ENCODE measurements at regions not wholly inside any gene's neighbourhood (a gene's known extent, or its start where the extent isn't known, plus 50 kb on each side); places are given as distances from the start of the nearest gene placed in this dataset.

- no peak for TF ChIP-seq FOSL2 (IDR thresholded peaks at IDR 0.05; ENCODE audit: borderline replicate concordance, low read depth)
- no peak for TF ChIP-seq POLR2AphosphoS5 (IDR thresholded peaks at IDR 0.05; ENCODE audit: low read depth, low read length)
- TF ChIP-seq GATA2 (CRISPR knock-in tag; IDR thresholded peaks at IDR 0.05) = no peak
- no peak for TF ChIP-seq TAF1 (IDR thresholded peaks at IDR 0.05; ENCODE audit: borderline replicate concordance, low read depth, low read length)
- no peak for TF ChIP-seq CTCF (IDR thresholded peaks at IDR 0.05)
- no peak for TF ChIP-seq USF1 (IDR thresholded peaks at IDR 0.05; ENCODE audit: borderline replicate concordance, low read depth)
- no peak for TF ChIP-seq NRF1 (IDR thresholded peaks at IDR 0.05; ENCODE audit: low read depth, low read length)
- TF ChIP-seq TEAD4 (IDR thresholded peaks at IDR 0.05; ENCODE audit: borderline replicate concordance, insufficient read depth) = no peak
- no peak for TF ChIP-seq EZH2phosphoT487 (IDR thresholded peaks at IDR 0.05; ENCODE audit: borderline replicate concordance, low read depth)
- TF ChIP-seq CHD2 (IDR thresholded peaks at IDR 0.05; ENCODE audit: low read length, partially characterized antibody) = no peak
- no peak for TF ChIP-seq ZBTB33 (IDR thresholded peaks at IDR 0.05; ENCODE audit: borderline replicate concordance, low read depth)
Observed at GRCh38 chr2:208977582-208977981, 446.3 kb upstream of the MAP2 start.

All from SK-N-SH (cell line).